Central memory CD8-positive, alpha-beta T cell (primary cell): ENCODE measurements at regions not wholly inside any gene's neighbourhood (a gene's known extent, or its start where the extent isn't known, plus 50 kb on each side); places are given as distances from the start of the nearest gene placed in this dataset.

ENCODE experiments used
- ATAC-seq: fragments of 150-1000 bp; cut with Tn5 transposase; replicated peaks from 2 replicates; pipeline ENCODE4 v1.10.0; 2022; ENCODE audit warnings: mild to moderate bottlenecking, moderate FRiP score, moderate number of reproducible peaks; ENCODE audit not compliant: poor library complexity, severe bottlenecking; ENCODE audit errors: extremely low read depth
- DNase-seq, 2 donors: peaks; one replicate each; pipeline ENCODE4 v3.0.0; 2021; ENCODE audit warnings: low spot score in 2 of 2
- H3K27ac Mint-ChIP-seq: one replicate; pipeline ENCODE4 v1.8.0; 2022; ENCODE audit warnings: low read depth, mild to moderate bottlenecking, moderate library complexity, mixed read lengths
- H3K27me3 Mint-ChIP-seq: one replicate; pipeline ENCODE4 v1.8.0; 2022; ENCODE audit warnings: mixed read lengths
- H3K36me3 Mint-ChIP-seq: one replicate; pipeline ENCODE4 v1.8.0; 2022; ENCODE audit warnings: mild to moderate bottlenecking, moderate library complexity, mixed read lengths; ENCODE audit not compliant: insufficient read depth
- H3K4me1 Mint-ChIP-seq: one replicate; pipeline ENCODE4 v1.8.0; 2022; ENCODE audit warnings: mixed read lengths
- H3K4me3 Mint-ChIP-seq: one replicate; pipeline ENCODE4 v1.8.0; 2022; ENCODE audit warnings: mild to moderate bottlenecking, moderate library complexity, mixed read lengths
- H3K9me3 Mint-ChIP-seq: one replicate; pipeline ENCODE4 v1.8.0; 2022; ENCODE audit warnings: mixed read lengths

DNA sequence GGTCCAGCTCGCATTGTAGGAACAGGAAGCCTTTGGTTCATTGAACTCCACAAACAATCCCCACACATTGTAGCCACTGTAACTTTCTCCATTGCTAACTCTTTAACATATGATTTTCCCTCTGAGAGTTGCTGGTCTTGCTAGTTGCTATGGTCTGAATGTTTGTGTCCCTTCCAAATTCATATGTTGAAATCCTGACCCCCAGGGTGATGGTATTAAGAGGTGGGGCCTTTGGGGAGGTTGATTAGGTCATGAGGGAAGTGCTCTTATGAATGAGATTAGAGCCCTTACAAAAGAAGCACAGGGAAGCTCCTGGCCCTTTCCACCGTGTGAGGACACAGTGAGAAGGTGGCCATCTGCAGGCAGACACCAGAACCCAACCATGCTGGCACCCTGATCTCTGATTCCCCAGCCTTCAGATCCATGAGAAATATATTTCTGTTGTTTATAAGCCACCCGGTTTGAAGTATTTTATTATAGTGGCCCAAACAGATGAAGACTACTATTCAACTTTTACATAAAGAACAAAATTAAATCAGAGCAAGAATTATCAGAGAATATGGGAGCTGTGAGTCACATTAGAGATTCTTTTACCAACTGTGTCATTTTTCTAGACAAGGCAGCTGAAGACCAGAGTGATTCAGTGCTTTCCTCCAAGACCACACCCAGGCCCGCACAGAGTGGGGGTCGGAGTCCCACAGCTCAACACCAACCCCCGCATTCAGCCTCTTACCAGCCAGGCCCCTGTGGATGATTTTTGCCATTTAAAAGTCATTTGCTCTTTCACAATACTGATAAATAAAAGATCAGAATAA is 143.0 kb downstream of the SAMD5 start:
- ATAC-seq (no peak), DNase-seq (no peak)
- no peak overlapping the region for H3K27ac Mint-ChIP-seq
- H3K9me3 Mint-ChIP-seq, result peaks cover 8% of the 10 kb centered on the region
- H3K36me3 Mint-ChIP-seq, result no peaks in the 10 kb centered on the region
- no peaks in the 10 kb centered on the region for H3K27me3 Mint-ChIP-seq
- H3K4me3 Mint-ChIP-seq, result no peak overlapping the region
- no peaks in the 10 kb centered on the region for H3K4me1 Mint-ChIP-seq

GRCh38 chr6:147653631-147654030 is 145.1 kb downstream of the SAMD5 start:
- Mint-ChIP-seq H3K36me3 (no peaks in the 10 kb centered on the region), H3K27me3 (no peaks in the 10 kb centered on the region), H3K4me1 (no peaks in the 10 kb centered on the region), H3K27ac (no peak overlapping the region), H3K4me3 (no peak overlapping the region), H3K9me3 (no peaks in the 10 kb centered on the region)
- ATAC-seq (no peak), DNase-seq (no peak)

DNA sequence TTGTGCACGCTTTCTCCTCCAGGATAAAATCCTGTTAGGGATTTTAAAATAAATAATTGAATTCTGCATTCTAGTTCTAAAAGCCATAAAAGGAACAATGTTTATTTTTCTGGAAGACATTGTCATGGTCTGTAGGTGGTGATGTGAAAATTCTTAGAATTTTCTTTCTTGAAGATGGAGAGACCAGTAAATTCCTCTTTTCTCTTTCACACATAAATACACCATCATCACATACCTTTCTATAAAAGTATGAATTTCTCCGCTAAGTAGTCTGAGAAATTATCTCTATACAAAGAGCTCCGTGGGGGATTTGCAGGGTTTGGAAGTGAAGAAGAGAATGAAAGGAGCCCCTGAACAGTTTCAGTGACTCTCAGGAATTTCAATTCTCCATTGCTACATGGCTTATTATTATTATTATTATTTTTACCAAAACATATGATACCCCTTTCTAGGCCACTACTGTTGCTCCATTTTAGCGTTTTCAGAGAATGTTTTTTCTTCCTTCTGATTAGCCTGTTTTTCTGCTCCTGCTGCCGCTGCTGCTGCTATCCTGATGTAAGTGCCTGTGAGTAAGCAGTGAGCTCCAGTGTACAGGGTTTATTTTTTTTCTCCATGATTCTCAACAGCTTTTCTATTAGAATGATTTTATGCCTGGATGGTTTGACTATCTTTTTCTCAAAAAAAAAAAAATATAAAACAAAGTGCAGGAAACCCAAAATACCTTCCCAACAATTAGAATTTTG is 145.8 kb downstream of the SAMD5 start:
- DNase-seq (no peak), ATAC-seq (no peak)
- Mint-ChIP-seq H3K36me3 (no peaks in the 10 kb centered on the region), H3K4me3 (no peak overlapping the region), H3K27me3 (no peaks in the 10 kb centered on the region), H3K27ac (no peak overlapping the region), H3K9me3 (no peaks in the 10 kb centered on the region), H3K4me1 (no peaks in the 10 kb centered on the region)

- no peak overlapping the region for H3K27ac Mint-ChIP-seq
- no peaks in the 10 kb centered on the region for H3K36me3 Mint-ChIP-seq
- no peaks in the 10 kb centered on the region for H3K27me3 Mint-ChIP-seq
- no peak for ATAC-seq
- no peaks in the 10 kb centered on the region for H3K9me3 Mint-ChIP-seq
- H3K4me1 Mint-ChIP-seq, result no peaks in the 10 kb centered on the region
- no peak for DNase-seq
- no peak overlapping the region for H3K4me3 Mint-ChIP-seq
Observed at GRCh38 chr6:147660334-147661311, 152.1 kb downstream of the SAMD5 start.

DNA sequence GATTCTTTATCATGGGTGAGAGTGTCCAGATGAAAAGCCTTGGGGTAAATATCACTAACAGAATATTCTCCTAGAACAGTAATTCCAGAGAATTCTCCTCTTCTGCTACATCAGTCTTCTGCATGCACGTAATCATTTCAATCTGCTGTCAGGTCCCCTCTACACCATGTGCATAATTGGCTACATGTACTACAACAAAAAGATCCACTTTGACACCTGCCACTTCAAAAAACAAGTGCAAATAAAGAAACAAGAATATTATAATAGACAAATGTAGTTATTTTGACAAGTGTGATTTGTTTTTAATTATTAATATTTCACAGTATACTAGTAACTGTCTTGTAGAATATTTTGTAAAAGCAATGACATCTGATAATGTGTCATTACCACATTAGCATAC is 154.2 kb downstream of the SAMD5 start:
- H3K36me3 Mint-ChIP-seq, result no peaks in the 10 kb centered on the region
- ATAC-seq (no peak), DNase-seq (no peak)
- H3K9me3 Mint-ChIP-seq, result no peaks in the 10 kb centered on the region
- no peaks in the 10 kb centered on the region for H3K27me3 Mint-ChIP-seq
- H3K4me1 Mint-ChIP-seq, result no peaks in the 10 kb centered on the region
- H3K4me3 Mint-ChIP-seq, result no peak overlapping the region
- no peak overlapping the region for H3K27ac Mint-ChIP-seq

DNA sequence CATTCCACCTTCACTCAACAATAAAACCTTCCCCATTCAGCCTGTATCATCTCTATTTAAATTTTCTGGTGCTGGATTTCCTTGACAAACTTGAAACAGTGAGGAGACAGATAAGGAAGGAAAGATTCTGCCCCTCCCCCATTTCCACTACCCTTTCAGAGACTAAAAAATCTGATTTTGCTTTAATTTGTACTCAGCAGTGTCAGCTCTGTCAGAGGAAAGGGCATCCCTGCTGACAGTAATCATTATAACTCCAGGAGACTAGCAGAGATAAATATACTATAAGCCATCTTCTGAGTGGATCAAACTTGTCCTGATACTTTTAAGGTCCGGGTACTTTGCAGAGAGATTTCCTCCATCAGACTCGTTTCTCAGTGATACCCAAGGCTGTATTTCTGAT is 155.6 kb downstream of the SAMD5 start:
- H3K27ac Mint-ChIP-seq, result no peak overlapping the region
- H3K9me3 Mint-ChIP-seq, result no peaks in the 10 kb centered on the region
- no peaks in the 10 kb centered on the region for H3K4me1 Mint-ChIP-seq
- DNase-seq (no peak), ATAC-seq (no peak)
- H3K36me3 Mint-ChIP-seq, result no peaks in the 10 kb centered on the region
- H3K27me3 Mint-ChIP-seq, result no peaks in the 10 kb centered on the region
- no peak overlapping the region for H3K4me3 Mint-ChIP-seq

GRCh38 chr6:147666255-147666654 is 157.8 kb downstream of the SAMD5 start:
- ATAC-seq, result no peak
- H3K4me1 Mint-ChIP-seq, result no peaks in the 10 kb centered on the region
- H3K27me3 Mint-ChIP-seq, result no peaks in the 10 kb centered on the region
- H3K27ac Mint-ChIP-seq, result no peak overlapping the region
- no peak overlapping the region for H3K4me3 Mint-ChIP-seq
- no peaks in the 10 kb centered on the region for H3K36me3 Mint-ChIP-seq
- peaks cover 5% of the 10 kb centered on the region for H3K9me3 Mint-ChIP-seq
- no peak for DNase-seq

- DNase-seq, result no peak
- Mint-ChIP-seq H3K27me3 (no peaks in the 10 kb centered on the region), H3K9me3 (peaks cover 5% of the 10 kb centered on the region), H3K4me1 (no peaks in the 10 kb centered on the region), H3K4me3 (no peak overlapping the region), H3K36me3 (no peaks in the 10 kb centered on the region), H3K27ac (no peak overlapping the region)
- ATAC-seq, result no peak
Observed at GRCh38 chr6:147667082-147667481, 158.6 kb downstream of the SAMD5 start.

DNA sequence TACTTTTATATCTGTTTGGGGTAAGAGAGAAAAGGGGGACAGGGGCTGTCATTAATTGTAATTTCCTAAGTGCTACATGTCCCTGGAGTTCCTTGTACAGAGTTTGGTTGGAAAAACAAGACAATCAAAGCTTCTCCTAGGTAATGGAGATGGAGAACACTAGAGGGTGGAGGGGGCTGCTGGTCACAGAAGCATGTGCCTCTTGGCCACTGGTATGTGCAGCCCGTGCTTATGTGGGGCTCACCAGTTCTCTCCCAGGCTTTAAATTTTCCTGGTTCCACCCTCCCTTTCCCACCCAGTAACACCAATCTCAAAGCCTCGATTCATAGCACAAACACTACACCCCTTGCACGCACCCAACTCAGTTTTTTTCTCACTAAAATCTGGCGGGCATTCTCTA is 165.6 kb downstream of the SAMD5 start:
- ATAC-seq (no peak), DNase-seq (no peak)
- H3K4me3 Mint-ChIP-seq, result no peak overlapping the region
- no peaks in the 10 kb centered on the region for H3K36me3 Mint-ChIP-seq
- H3K27ac Mint-ChIP-seq, result no peak overlapping the region
- no peaks in the 10 kb centered on the region for H3K27me3 Mint-ChIP-seq
- H3K4me1 Mint-ChIP-seq, result no peaks in the 10 kb centered on the region
- peaks cover 18% of the 10 kb centered on the region for H3K9me3 Mint-ChIP-seq

- H3K4me3 Mint-ChIP-seq, result no peak overlapping the region
- no peaks in the 10 kb centered on the region for H3K27me3 Mint-ChIP-seq
- no peaks in the 10 kb centered on the region for H3K36me3 Mint-ChIP-seq
- no peaks in the 10 kb centered on the region for H3K4me1 Mint-ChIP-seq
- no peak for ATAC-seq
- DNase-seq, result no peak
- no peak overlapping the region for H3K27ac Mint-ChIP-seq
- peaks cover 18% of the 10 kb centered on the region for H3K9me3 Mint-ChIP-seq
Observed at GRCh38 chr6:147674794-147675193, 166.3 kb downstream of the SAMD5 start.

DNA sequence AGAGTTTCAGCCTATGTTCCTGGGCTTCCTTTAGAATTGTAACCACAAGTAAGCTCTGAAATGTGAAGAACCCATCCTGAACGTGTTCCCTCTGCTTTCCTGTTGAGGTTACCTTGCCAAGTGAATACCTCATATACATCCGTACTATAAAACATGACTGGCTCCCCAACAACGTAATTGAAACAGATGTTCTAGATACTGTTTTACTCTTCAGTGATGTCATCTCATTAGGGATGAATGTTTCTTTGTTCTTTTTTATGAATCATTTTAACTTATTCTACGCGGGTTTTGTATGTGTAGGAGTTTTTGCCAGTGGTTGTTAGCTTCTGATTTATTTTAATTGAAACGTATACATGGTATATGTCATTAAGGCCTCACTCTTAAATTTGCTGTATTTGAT is 166.8 kb downstream of the SAMD5 start:
- no peaks in the 10 kb centered on the region for H3K27me3 Mint-ChIP-seq
- no peaks in the 10 kb centered on the region for H3K4me1 Mint-ChIP-seq
- no peak for ATAC-seq
- no peak overlapping the region for H3K4me3 Mint-ChIP-seq
- H3K36me3 Mint-ChIP-seq, result no peaks in the 10 kb centered on the region
- H3K9me3 Mint-ChIP-seq, result peaks cover 18% of the 10 kb centered on the region
- no peak overlapping the region for H3K27ac Mint-ChIP-seq
- no peak for DNase-seq

- no peak overlapping the region for H3K27ac Mint-ChIP-seq
- H3K4me3 Mint-ChIP-seq, result no peak overlapping the region
- no peak for ATAC-seq
- no peaks in the 10 kb centered on the region for H3K27me3 Mint-ChIP-seq
- no peaks in the 10 kb centered on the region for H3K36me3 Mint-ChIP-seq
- no peak for DNase-seq
- peaks cover 13% of the 10 kb centered on the region for H3K9me3 Mint-ChIP-seq
- H3K4me1 Mint-ChIP-seq, result no peaks in the 10 kb centered on the region
Observed at GRCh38 chr6:147676495-147677199, 168.2 kb downstream of the SAMD5 start.
